ENCODE measurements at regions not wholly inside any gene's neighbourhood (a gene's known extent, or its start where the extent isn't known, plus 50 kb on each side); places are given as distances from the start of the nearest gene placed in this dataset.
"Not testable (repeated sequence)": the region's sequence is repeated elsewhere in the genome, so short reads cannot be mapped to it uniquely, and the experiment has no call there.

DNA sequence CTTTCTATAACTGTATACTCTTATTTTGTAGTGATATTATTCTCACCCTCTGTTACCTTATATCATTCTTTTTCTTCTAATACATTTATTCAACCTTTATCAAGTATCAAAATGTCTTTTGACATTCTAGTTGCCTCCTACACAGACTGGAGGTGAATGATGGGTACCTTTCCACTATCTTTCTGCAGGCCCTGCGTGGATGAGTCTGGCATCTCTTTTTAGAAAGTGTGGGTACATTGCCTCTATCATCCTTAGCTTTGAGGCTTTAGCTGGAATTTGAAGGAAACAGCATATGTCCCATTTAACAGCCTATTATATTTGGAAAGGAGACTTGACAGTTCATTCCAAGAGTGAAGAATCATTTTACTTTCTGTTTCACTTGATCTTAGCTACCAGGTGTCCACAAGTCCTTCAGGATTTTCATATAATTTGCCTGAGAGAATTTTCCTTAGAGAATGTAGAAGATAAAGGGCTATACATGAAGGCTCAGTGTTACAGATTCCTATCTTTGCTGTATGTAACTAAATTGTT lies 192.0 kb downstream of the CWF19L2 start:
- TF ChIP-seq, protein P1, sequence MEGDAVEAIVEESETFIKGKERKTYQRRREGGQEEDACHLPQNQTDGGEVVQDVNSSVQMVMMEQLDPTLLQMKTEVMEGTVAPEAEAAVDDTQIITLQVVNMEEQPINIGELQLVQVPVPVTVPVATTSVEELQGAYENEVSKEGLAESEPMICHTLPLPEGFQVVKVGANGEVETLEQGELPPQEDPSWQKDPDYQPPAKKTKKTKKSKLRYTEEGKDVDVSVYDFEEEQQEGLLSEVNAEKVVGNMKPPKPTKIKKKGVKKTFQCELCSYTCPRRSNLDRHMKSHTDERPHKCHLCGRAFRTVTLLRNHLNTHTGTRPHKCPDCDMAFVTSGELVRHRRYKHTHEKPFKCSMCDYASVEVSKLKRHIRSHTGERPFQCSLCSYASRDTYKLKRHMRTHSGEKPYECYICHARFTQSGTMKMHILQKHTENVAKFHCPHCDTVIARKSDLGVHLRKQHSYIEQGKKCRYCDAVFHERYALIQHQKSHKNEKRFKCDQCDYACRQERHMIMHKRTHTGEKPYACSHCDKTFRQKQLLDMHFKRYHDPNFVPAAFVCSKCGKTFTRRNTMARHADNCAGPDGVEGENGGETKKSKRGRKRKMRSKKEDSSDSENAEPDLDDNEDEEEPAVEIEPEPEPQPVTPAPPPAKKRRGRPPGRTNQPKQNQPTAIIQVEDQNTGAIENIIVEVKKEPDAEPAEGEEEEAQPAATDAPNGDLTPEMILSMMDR (IDR thresholded peaks at IDR 0.05; ENCODE audit: insufficient read depth, low read depth, low read length): no peak
- no peak overlapping the region for H3K4me3 ChIP-seq (ENCODE audit: low read depth, low read length)
- no peak for DNase-seq (ENCODE audit: low read depth)

GRCh38 chr11:107263844-107264563 lies 193.6 kb downstream of the CWF19L2 start:
- TF ChIP-seq, protein P1 (IDR thresholded peaks at IDR 0.05; ENCODE audit: insufficient read depth, low read depth, low read length): no peak
- DNase-seq (ENCODE audit: low read depth): no peak
- no peak overlapping the region for H3K4me3 ChIP-seq (ENCODE audit: low read depth, low read length)

DNA sequence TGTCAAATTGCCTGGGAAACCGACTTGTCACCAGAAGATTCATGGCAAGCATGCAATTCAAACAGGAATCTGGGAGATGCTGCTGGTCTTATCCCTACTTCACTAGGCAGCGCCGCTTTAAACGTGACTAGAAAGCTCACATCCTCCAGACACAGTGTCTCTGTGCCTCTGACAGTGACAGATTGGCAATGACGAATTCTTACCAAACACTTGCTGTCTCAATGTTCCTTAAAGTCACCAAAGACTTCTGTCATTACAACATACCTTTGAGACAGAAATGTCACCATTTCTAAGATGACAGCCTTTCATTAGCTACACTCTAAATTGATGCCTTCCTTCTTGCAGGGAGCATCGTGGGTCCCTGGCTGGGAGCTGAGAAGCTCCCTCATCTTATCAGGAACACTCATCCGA lies 197.8 kb downstream of the CWF19L2 start:
- TF ChIP-seq, protein P1 (IDR thresholded peaks at IDR 0.05; ENCODE audit: insufficient read depth, low read depth, low read length): no peak
- no peak for DNase-seq (ENCODE audit: low read depth)
- H3K4me3 ChIP-seq (ENCODE audit: low read depth, low read length): no peak overlapping the region

DNA sequence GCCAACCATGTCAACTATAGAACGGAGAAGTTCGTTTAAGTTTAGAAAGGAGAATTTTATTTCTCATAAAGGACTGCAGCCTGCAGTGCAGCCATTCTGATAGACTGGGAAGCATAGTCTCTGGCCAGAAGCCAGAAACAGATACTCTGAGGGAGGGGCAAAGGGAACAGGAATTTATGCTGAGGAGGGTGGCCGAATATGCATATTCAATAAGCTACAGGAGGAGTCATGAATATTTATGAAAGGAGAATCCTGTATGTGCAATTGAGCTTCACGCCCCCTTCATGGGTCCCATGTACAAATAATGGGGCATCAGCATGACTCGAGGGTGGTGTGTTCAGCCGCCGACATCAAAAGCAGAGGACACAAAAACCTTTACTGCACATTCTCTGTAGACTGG lies 199.9 kb downstream of the CWF19L2 start:
- TF ChIP-seq, protein P1 (IDR thresholded peaks at IDR 0.05; ENCODE audit: insufficient read depth, low read depth, low read length): no peak
- H3K4me3 ChIP-seq (ENCODE audit: low read depth, low read length): no peak overlapping the region
- DNase-seq (ENCODE audit: low read depth): no peak

DNA sequence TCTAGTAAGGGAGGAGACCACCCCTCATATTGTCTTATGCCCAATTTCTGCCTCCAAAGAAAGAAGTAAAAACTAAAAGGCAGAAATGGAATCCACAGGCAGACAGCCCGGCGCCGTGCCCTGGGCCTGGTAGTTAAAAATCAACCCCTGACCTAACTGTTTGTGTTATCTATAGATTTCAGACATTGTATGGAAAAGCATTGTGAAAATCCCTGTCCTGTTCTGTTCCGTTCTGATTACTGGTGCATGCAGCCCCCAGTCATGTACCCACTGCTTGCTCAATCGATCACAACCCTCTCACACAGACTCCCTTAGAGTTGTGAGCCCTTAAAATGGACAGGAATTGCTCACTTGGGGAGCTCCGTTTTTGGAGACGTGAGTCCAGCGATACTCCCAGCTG lies 204.0 kb downstream of the CWF19L2 start:
- not testable (repeated sequence) for DNase-seq (ENCODE audit: low read depth); H3K4me3 ChIP-seq (ENCODE audit: low read depth, low read length)

DNA sequence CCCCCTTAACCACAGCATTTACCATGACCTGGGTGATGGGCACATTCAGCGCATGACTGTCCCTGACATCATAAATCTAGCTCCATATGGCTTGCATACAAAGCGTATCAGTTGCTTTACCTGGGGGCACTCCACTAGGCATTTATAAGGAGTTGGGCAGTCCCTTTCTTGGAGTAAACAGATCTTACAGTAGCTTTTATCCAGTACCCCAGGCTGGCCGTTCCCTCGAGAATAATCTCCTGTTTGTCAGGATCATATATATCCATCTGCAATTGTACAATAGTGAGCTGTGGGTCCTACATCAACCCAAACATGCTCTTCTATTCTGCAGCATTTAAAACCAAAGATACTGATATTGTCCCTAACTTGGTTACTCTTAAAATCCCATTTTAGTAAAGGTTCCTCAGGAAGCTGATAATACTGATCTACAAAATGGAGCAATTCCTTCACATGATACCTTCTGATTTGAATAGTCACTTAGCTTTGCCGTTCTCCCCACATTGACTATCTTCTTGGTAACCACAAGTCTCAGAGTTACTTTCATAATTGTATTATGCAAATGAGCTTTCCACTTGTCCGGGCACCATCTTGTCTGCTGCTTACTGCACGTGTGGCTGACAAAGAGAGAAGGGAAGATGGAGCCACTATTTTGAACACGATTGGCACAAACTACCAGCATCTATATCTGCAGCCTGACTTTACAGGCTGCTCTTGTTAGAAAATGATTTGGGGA lies 205.0 kb downstream of the CWF19L2 start:
- no peak for DNase-seq (ENCODE audit: low read depth)
- H3K4me3 ChIP-seq (ENCODE audit: low read depth, low read length): no peak overlapping the region
- TF ChIP-seq, protein P1 (IDR thresholded peaks at IDR 0.05; ENCODE audit: insufficient read depth, low read depth, low read length): no peak

DNA sequence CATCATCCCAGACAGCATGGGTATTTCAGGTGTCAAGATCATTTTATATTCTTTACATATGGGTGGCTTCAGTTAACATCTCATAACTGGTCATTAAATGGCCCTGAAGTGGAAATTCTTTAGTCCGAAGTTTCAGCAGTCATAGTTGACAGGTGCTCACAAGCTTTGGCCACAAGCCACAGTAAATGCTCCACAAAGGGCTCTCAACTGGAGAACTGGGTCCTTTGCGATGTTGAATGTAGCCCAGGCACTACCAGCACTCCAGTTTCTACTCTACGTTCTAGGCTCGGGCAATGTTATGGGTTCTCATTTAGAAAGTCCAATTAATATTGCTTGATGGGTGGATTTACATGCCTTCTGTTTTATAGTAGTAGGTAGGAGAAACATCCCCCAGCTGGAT lies 206.3 kb downstream of the CWF19L2 start:
- H3K4me3 ChIP-seq (ENCODE audit: low read depth, low read length): no peak overlapping the region
- TF ChIP-seq, protein P1 (IDR thresholded peaks at IDR 0.05; ENCODE audit: insufficient read depth, low read depth, low read length): no peak
- DNase-seq (ENCODE audit: low read depth): no peak

All from fibroblast of villous mesenchyme (primary cell).